NCI-H510A (cell line): ENCODE measurements at regions not wholly inside any gene's neighbourhood (a gene's known extent, or its start where the extent isn't known, plus 50 kb on each side); places are given as distances from the start of the nearest gene placed in this dataset.

ENCODE experiments used
- DNase-seq: peaks from one replicate; lab custom pipeline; 2025; lab: John Stamatoyannopoulos, UW

DNA sequence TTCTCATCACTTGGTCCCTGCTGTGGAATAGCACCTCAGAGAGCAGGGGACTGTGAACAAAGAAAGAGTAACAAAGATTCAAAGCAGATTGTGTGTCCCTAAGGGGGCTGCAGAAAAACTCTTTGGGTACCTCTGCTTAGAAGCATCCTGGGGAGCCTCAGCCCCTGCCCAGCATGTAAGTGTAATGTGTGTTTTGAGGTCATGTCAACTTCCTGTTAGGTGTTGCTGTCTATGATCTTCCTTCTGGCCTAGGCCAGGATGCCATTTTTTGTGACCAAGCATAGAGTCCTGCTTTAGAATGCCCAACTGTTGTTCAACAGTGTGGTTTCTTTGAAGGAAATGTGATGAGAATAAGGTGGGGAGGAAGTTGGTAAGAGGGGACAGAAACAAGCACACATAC is 77.1 kb upstream of the BCL6 start:
- DNase-seq = no peak

GRCh38 chr3:187823746-187824145 is 78.5 kb upstream of the BCL6 start:
- DNase-seq = no peak

DNA sequence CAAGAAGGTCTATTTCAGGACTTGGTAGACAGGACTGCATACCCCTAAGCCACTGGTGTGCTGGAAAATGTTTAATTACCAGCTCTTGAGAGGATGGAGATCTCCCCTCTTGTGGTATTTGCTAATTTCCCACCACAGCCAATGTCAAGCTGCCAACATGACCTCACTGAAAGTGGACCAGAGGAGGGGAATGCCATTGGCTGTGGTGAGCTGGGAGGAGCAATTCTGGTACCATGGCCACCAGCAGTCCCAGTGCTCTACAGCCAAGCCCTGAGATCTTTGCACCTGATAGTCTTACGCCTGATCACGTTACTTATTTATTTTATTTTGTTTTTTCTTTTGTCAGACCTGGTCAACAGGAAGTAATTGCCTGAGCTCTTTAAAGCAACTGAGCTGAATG is 82.5 kb upstream of the BCL6 start:
- DNase-seq = no peak

DNA sequence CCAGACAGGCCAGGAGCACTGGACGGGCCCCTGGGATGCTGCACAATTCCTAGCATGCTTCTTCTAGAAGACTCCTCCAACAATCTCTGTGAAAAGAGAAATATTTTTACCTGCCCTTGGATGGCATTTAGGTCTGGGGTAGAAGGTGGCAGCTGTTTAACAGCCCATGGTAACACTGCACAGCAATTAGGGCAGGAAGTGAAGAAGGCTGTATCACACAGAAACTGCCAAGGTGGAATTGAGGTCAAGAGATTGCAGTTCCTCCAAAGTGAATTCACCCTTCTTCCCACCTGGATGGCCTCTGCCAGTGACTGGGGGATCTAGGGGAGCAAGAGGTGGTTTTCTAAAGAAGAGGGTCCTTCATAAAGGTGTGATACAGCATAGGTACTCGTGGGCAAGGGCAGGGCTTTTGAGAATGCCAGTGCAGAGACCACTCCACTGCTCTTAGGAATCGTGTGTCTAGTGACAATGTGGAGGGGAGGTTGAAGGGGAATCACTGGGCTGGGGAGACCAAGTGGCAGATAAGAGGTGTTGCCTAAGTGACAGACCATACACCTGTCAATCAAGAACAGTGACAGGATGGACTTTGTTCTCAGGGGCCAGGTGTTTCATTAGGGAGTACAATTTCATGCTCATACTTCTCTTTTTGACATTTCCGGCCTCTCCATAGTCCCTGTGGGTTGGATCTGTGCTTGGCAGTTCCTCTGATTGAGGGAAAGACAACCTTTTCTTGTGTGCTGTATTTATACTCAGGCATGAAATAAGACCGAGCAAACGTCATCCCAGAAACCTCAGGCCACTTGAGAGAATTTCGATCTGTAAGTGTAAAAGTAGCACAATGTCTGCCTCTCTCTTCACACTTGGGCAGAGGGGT is 83.5 kb upstream of the BCL6 start:
- no peak for DNase-seq

DNA sequence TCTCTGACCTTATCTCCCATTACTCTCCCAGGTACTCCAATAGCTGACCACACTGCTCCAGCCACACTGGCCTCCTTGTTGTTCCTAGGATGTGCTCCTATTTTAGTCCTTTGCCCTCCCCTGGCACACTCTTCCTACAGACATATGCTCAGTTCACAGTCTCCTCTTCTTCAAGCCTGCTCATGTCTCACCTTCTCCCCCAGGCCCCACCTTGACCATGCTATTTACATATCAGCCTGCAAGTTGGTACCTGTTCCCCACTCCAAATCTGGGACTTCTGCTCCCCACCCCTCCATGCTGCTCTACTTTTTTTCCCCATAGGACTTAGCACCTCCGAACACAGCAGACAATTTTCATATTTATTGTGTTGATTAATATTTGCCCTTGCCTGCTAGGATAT is 84.9 kb upstream of the BCL6 start:
- no peak for DNase-seq

DNA sequence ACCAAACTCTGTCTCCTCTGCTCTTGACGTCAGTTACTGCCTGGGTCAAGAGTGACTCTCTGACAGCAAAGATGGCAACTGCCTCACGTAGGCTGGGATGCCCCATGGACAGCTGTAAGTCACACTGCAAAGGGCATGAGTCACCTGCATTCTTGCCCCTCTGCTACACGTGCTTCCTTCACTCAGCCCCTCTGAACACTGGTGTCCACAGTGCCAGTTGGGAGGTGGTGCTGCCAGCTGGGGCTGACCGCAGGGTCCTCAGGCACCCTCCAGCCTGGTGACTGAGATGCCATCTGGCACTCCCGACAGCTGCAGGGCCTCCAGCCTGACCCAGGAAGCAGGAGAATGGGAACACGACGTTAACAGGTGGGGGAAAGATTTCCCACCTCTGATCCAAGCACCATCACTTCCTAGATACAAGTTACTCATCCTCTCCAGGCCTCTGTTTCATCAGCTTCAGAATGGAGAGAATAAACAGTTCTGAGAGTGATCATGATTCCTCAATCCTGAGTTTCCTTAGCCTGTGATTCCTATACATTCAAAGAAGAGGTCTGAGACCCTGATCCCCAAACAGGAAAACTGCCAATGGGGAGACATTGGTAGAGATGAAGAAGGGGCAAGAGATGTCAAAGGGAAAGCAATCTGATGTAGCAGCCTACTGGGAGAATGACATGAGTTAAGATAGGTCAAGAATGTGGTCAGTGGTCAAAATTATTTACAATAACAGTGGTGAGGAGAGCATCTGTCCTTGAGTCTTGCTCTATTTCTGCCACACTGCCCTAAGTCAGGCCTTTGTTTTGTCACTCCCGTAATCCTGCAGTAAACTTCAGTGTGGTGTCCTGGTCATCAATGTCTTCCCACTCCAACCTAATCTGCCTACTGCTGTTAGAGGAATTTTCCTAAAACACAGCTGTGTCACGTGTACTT is 86.1 kb upstream of the BCL6 start:
- no peak for DNase-seq

- no peak for DNase-seq
These were observed 86.9 kb upstream of the BCL6 start for GRCh38 chr3:187832202-187832601.

DNA sequence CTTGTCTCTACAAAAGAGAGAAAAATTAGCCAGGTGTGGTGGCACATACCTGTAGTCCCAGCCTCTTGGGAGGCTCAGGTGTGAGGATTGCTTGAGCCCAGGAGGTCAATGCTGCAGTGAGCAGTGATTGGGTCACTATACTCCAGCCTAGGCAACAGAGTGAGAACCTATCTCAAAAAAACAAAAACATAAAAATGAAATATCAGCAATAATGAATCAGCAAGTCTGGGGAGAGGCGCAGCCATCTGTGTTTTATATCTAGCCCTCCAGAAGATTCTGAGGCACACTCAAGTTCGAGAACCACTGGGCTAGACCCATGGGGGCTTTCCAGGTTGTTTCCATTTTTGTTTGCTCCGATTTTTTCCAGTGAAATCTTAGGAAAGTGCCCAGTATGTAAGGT is 88.1 kb upstream of the BCL6 start:
- DNase-seq = no peak

DNA sequence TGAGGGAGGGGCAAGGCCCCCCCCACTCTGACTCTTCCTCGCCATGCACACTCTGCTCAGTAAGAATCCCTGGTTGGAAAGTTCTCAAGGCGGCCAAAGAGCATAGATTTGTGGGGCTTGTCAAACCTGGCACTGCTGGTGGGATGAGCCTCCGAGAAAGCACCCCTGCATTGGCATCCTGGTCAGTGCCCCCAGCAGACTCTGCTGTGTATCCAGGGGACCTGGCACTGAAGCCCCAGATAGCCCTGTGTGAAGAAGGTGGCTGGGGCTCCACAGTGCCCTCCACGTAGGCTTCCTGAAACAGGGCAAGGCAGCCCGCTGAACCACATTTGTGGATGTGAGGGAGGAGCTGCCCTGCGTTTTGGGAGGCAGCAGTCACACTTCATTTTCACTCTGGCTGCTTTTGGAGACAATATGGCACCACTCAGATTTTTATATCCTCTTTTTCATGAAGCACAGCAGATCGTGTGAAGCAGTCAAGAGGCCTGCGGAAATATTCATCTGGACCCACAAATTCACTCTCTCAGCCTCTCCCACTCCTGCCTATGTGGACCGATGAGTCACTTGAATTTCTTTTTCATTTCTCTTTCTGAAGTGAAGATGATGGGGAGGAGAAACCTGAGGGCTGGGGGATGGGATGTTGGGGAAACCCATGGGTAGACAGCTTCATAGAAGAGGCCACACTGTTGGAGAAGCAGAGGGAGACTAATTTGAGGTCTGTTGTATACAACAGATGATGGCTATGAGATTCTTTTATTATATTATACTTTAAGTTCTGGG is 88.7 kb upstream of the BCL6 start:
- no peak for DNase-seq

DNA sequence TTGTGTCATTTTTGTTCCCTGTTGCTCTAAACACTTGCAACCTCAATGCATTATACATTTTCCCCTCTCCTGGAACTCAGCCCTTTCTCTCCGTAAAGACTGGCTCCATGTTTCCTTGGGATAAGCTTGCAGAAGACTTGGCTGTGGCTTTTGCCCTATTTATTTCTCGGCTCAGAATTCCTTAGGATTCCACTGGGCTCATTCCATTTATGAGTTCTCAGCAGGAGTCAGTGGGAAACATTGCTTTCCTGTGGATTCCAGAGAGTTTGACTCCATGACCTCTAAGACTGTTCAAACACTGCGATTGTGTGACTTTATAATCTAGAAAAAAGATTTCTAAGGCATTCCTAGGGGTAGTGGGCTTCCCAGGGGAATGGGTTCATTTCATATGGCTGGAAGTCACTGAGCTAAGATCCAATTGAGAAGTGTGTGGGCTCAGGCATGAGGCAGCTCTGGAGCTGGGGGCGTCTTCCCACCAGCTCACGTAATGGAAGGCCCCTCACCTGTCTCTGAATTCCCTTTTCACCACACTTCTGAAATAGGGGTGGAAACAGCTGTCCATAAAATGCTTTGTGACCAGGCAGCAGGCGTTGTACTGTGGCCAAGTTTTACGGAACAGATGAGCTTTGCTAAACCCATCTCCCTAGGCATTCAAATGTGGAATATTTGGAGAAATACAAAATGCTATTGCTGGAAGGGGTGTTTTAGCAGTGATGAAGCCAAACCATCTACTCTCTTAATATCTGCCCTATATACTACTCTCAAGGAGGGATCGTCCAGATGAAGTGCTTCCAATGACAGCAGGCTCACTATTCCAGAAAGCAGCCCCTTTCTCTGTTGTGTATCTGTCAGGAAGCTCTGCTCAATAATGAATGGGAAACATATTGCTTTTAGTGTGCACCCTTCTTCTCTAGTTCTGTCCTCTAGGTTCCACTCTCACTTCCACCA is 91.8 kb upstream of the BCL6 start:
- no peak for DNase-seq

DNA sequence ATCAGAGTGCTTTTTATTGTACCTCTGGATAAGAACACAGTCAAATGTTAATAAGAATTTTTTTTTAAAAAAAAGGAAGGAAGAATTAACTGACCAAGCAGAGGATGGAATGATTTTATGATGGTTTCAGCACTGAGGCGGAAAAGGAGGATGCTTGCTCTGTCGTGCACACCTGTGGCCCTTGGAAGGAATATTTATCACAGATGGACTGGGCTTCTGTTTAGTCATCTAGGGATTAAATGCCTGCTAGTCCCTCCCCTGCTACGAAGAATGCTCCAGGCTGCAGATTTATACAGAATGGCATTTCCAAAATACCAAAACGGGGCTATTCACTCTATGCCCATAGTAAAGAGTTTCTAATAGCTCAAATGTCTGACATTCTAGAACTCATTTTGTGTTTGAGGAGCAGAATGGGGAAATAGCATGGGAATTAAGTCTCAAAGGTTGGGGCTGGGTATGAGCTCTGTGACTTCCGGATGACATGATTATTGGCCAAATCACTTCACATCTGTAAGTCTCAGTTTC is 92.8 kb upstream of the BCL6 start:
- no peak for DNase-seq

DNA sequence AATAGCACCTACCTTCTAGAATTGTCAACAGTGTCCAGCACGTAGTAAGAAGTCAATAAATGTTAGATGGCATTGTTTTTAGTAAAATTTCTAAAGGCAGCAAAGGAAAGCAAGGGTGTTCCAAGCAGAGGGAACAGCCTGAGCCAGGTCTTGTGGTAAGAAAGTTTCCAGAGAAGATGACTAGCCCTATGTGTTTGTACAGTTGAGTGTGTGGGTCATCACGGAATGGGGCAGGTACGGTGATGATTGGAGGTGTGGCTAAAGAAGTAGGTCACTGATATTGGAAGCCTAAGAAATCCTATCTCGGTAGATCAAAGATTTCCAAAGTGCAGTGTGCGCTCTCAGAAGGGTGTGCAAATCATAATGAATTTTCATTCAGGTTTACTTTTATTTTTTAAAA is 94.2 kb upstream of the BCL6 start:
- DNase-seq = no peak

DNA sequence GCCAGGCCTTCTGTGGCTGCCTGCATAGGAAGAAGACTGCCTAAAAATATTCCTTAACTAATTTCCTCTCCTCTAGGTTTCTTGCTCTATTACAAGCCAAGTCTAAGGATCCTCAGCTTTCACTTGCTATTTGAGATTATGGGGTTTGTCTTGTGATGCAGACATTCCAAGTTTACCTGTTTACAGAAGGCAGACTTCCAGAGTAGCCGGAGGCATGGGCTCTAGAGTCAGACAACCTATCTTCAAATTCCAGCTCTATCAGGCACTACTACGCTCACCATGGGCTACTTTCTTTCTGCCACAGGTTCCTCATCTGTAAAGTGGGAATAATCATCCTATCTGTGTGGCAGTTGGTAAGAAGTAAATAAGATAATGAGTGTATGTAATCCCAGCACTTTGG is 95.6 kb upstream of the BCL6 start:
- no peak for DNase-seq

DNA sequence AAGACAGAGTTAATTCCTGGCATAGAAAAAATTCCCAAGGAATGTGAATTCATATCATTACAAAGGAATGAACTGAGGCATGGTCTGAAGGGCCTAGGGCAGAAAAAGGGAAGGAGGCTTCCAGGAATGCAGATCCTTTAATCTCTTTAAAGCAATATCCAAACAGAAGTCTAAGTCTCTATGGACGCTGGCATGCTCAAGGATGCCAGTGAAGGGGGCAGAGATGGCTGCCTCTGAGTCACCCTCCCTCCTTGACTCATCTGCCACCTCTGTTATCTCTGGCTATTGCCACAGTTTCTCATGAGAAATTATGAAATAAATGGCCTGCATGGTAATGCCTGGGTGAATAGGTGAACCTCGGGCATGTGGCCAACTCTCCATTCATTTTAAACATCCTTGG is 96.3 kb upstream of the BCL6 start:
- no peak for DNase-seq

DNA sequence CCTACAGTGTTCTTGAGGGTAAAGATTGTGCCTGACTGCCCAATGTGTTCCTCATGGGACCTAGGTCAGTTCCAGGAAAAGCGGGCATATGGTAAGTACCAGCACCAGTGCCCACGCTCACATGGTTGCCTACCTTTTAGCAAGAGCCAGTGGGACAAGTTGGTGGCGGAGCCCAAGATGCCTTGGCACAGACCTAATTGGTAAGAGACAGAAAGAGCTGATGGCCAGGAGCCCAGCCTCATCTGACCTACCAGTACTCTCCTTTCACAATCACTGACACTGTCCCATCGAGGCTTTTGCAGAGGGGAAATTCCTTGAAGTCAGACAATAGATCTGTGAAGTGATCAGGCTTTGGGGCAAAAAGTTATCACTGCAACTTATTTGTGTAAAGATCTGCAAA is 98.4 kb upstream of the BCL6 start:
- no peak for DNase-seq

GRCh38 chr3:187844708-187845107 is 99.4 kb upstream of the BCL6 start:
- DNase-seq = no peak

DNA sequence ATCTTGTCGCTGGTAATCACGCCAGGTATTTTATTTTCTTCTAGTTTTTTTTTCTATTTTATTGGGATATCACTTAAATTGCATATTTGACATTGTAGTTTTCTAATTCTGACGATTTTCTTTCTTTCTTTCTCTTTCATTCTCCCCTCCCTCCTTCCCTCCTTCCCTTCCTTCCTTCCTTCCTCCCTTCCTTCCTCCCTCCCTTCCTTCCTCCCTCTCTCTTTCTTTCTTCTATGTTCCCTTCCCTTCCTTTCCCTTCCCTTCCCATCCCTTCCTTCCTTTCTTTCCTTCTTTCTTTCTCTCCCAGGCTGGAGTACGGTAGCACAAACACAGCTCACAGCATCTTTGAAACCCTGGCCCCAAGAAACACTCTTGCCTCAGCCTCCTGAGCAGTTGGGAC is 100.6 kb upstream of the BCL6 start:
- DNase-seq = no peak

- no peak for DNase-seq
These were observed 103.1 kb upstream of the BCL6 start for GRCh38 chr3:187848401-187848800.

DNA sequence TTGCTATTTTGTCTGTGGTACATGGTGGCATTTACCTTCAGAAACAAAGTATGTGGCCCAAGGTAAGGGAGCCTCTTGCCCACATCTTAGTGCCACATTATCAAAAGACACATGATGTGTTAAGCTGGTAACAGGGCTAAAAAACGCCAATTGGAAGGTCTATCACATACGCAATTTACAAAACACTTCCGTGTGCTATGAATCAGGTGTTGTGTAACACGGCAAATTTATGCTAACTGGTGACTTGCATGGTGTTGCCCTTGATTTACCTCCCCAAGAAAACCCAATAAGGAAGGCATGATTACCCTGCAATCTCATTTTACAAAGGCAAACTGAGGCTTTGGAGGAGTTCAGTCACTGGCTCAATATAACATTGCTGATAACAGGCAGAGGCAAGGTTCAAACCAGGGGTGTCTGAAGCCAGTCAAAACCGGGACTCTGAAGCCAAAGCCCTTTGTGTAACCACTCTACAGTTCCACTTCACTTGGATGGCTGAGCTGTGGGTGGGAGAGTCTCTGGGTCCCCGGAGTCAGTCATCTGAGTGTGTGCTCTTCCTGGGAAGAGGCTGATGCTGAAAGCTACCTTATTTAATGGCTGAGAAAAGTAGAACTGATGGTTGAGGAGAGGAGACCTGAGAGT is 103.9 kb upstream of the BCL6 start:
- no peak for DNase-seq

GRCh38 chr3:187850258-187850921 is 105.1 kb upstream of the BCL6 start:
- no peak for DNase-seq
